GM21529 (cell line): ENCODE measurements at regions not wholly inside any gene's neighbourhood (a gene's known extent, or its start where the extent isn't known, plus 50 kb on each side); places are given as distances from the start of the nearest gene placed in this dataset.

ENCODE experiments used
- ATAC-seq: cut with Tn5 transposase; IDR thresholded peaks from one replicate; pipeline ENCODE4 v1.9.1; 2021; ENCODE audit not compliant: unreplicated experiment

- no peak for ATAC-seq
Measured at GRCh38 chr14:98229656-98230366, 1042.2 kb downstream of the BCL11B start.

- no peak for ATAC-seq
Measured at GRCh38 chr14:98230411-98230810, 1041.6 kb downstream of the BCL11B start.

GRCh38 chr14:98231210-98231609 is 1040.8 kb downstream of the BCL11B start:
- ATAC-seq: no peak

- ATAC-seq: no peak
Measured at GRCh38 chr14:98233656-98234055, 1038.3 kb downstream of the BCL11B start.

- no peak for ATAC-seq
Measured at GRCh38 chr14:98234208-98234607, 1037.8 kb downstream of the BCL11B start.

GRCh38 chr14:98236314-98236713 is 1035.7 kb downstream of the BCL11B start:
- ATAC-seq: no peak

GRCh38 chr14:98237939-98238338 is 1034.1 kb downstream of the BCL11B start:
- no peak for ATAC-seq

GRCh38 chr14:98240376-98240775 is 1031.6 kb downstream of the BCL11B start:
- ATAC-seq: no peak

GRCh38 chr14:98242903-98243302 is 1029.1 kb downstream of the BCL11B start:
- ATAC-seq: no peak

GRCh38 chr14:98243332-98243731 is 1028.7 kb downstream of the BCL11B start:
- ATAC-seq: no peak

- ATAC-seq: no peak
Measured at GRCh38 chr14:98244162-98244948, 1027.6 kb downstream of the BCL11B start.

GRCh38 chr14:98244966-98245569 is 1026.9 kb downstream of the BCL11B start:
- no peak for ATAC-seq

GRCh38 chr14:98249057-98249456 is 1022.9 kb downstream of the BCL11B start:
- no peak for ATAC-seq

GRCh38 chr14:98249476-98249875 is 1022.5 kb downstream of the BCL11B start:
- no peak for ATAC-seq

- no peak for ATAC-seq
Measured at GRCh38 chr14:98252820-98253219, 1019.2 kb downstream of the BCL11B start.

- ATAC-seq: no peak
Measured at GRCh38 chr14:98259881-98260280, 1012.1 kb downstream of the BCL11B start.

- no peak for ATAC-seq
Measured at GRCh38 chr14:98262566-98262965, 1009.4 kb downstream of the BCL11B start.

GRCh38 chr14:98269533-98269932 is 1002.5 kb downstream of the BCL11B start:
- ATAC-seq: no peak

- ATAC-seq: no peak
Measured at GRCh38 chr14:98270201-98270600, 1001.8 kb downstream of the BCL11B start.

GRCh38 chr14:98274596-98274995 is 997.4 kb downstream of the BCL11B start:
- ATAC-seq: no peak

- ATAC-seq: no peak
Measured at GRCh38 chr14:98278800-98279199, 993.2 kb downstream of the BCL11B start.

GRCh38 chr14:98280436-98280835 is 991.6 kb downstream of the BCL11B start:
- ATAC-seq: no peak
